ENCODE measurements at regions not wholly inside any gene's neighbourhood (a gene's known extent, or its start where the extent isn't known, plus 50 kb on each side); places are given as distances from the start of the nearest gene placed in this dataset.

GRCh38 chr10:31187607-31188210 is 131.3 kb upstream of the ZEB1 start:
- no peak overlapping the region for H3K27ac ChIP-seq
- TF ChIP-seq ZFX (IDR thresholded peaks at IDR 0.05), result no peak
- TF ChIP-seq, protein P1, sequence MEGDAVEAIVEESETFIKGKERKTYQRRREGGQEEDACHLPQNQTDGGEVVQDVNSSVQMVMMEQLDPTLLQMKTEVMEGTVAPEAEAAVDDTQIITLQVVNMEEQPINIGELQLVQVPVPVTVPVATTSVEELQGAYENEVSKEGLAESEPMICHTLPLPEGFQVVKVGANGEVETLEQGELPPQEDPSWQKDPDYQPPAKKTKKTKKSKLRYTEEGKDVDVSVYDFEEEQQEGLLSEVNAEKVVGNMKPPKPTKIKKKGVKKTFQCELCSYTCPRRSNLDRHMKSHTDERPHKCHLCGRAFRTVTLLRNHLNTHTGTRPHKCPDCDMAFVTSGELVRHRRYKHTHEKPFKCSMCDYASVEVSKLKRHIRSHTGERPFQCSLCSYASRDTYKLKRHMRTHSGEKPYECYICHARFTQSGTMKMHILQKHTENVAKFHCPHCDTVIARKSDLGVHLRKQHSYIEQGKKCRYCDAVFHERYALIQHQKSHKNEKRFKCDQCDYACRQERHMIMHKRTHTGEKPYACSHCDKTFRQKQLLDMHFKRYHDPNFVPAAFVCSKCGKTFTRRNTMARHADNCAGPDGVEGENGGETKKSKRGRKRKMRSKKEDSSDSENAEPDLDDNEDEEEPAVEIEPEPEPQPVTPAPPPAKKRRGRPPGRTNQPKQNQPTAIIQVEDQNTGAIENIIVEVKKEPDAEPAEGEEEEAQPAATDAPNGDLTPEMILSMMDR (conservative IDR thresholded peaks at IDR 0.05), result no peak

DNA sequence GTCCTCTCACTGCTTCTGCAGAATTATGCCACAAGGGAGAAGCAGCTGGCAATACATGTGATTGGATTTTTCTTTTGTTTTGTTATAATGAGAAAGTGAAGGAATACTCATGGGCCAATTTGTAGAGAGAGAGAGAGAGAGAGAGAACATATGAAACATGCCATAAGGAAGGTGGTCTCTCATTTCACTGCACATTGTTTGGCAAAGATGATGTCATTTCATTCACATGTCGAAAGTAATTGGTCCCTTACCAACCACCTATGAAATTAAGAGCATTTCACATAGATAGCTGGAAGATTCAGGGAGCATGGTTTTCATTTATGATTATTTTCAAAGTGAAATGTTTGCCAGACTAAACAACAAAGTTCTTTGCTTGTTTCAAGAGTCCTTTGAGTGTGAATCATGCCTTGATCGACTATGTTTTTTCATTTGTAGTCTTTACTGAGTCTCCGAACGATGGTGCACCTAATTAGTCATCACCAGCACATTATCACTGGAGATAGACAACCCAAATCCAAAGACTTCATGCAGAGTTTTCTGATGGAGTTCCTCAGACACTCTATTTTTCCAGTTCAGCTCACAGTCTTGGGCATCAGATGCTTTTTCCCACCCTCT is 130.1 kb upstream of the ZEB1 start:
- TF ChIP-seq ZFX (IDR thresholded peaks at IDR 0.05), result no peak
- TF ChIP-seq, protein P1 (conservative IDR thresholded peaks at IDR 0.05), result no peak
- H3K27ac ChIP-seq, result no peak overlapping the region

DNA sequence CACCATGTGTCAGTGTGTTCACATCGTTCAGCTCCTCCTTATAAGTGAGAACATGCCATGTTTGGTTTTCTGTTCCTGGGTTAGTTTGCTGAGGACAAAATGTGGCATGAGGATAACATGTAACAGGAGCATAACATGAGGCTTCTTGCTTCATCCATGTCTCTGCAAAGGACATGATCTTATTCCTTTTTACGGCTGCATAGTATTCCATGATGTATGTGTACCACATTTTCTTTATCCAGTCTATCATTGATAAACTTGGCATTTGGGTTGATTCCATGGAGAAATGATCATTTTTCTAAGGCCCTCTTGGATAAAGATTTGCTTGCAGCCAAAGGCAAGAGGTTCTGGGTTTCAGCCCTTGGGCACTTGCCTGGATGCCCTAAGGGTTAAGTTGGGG is 128.5 kb upstream of the ZEB1 start:
- no peak overlapping the region for H3K27ac ChIP-seq
- TF ChIP-seq, protein P1 (conservative IDR thresholded peaks at IDR 0.05), result no peak
- no peak for TF ChIP-seq ZFX (IDR thresholded peaks at IDR 0.05)

- H3K27ac ChIP-seq, result no peak overlapping the region
- TF ChIP-seq, protein P1 (conservative IDR thresholded peaks at IDR 0.05), result no peak
- no peak for TF ChIP-seq ZFX (IDR thresholded peaks at IDR 0.05)
These were observed 126.5 kb upstream of the ZEB1 start for GRCh38 chr10:31192475-31192874.

DNA sequence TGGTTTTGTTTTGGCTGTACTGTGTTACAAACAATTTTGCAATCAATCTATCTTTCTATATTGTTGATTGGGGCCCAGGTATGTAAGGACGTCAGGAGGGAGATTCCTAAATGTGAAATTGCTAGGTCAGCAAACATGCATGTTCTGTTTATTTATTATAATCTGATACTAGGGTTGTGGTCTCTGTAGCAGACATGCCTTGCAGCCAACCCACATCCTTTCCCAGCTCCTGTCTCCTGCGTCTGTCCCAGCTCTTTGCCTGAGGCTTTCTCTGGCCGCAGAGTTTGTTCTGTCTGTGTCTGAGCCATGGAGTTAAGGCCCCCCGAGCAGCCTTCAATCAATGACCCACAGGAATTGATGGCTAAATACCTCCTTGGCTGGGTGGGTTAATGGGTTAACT is 124.0 kb upstream of the ZEB1 start:
- TF ChIP-seq ZFX (IDR thresholded peaks at IDR 0.05), result no peak
- TF ChIP-seq, protein P1 (conservative IDR thresholded peaks at IDR 0.05), result no peak
- no peak overlapping the region for H3K27ac ChIP-seq

- TF ChIP-seq, protein P1 (conservative IDR thresholded peaks at IDR 0.05), result no peak
- TF ChIP-seq ZFX (IDR thresholded peaks at IDR 0.05), result no peak
- no peak overlapping the region for H3K27ac ChIP-seq
These were observed 121.1 kb upstream of the ZEB1 start for GRCh38 chr10:31197886-31198285.

- TF ChIP-seq, protein P1 (conservative IDR thresholded peaks at IDR 0.05), result no peak
- no peak overlapping the region for H3K27ac ChIP-seq
These were observed 114.9 kb upstream of the ZEB1 start for GRCh38 chr10:31204090-31204489.
